HepG2 (cell line): ENCODE measurements at regions not wholly inside any gene's neighbourhood (a gene's known extent, or its start where the extent isn't known, plus 50 kb on each side); places are given as distances from the start of the nearest gene placed in this dataset.

Source experiments
- ATAC-seq: fragments of 200-7000 bp; cut with Tn5 transposase; 3 replicates; pipeline ENCODE4 v1.9.1; 2020; ENCODE audit warnings: mild to moderate bottlenecking, moderate library complexity
- BruUV-seq: library from RNA; stranded (reverse); fragments of 400-500 nt; replicated peaks from 2 replicates; lab custom pipeline; 2021; lab: Mats Ljungman, UMichigan
- CTCF ChIA-PET: fragments of 300-600 bp; formaldehyde crosslinking; extraction: SDS; loops from one replicate; lab custom pipeline; 2021; ENCODE audit warnings: low total read pairs, inconsistent platforms, low intra/inter-chr PET ratio; lab: Yijun Ruan, JAX
- POLR2A ChIA-PET: fragments of 350-600 bp; sonication (Branson Sonifier 250); formaldehyde crosslinking; loops from one replicate; lab custom pipeline; 2020; ENCODE audit warnings: antibody characterized with exemption, inconsistent platforms; lab: Yijun Ruan, JAX
- DNase-seq: peaks from one replicate; pipeline ENCODE4 v3.0.0-alpha.2; 2015; ENCODE audit warnings: low spot score
- FAIRE-seq: peaks from 3 replicates; lab custom pipeline; 2011; peaks lifted over from hg19 to GRCh38; lab: Jason Lieb, UNC
- H2AFZ ChIP-seq: one replicate; pipeline ENCODE4 v1.6.1; 2011; ENCODE audit warnings: low read length, inconsistent platforms
- H3K27ac ChIP-seq: fragments of 300-600 bp; 3 replicates; pipeline ENCODE4 v1.8.0; 2011; ENCODE audit warnings: mixed run types, mild to moderate bottlenecking, mixed read lengths, low read length, inconsistent platforms; ENCODE audit not compliant: insufficient read depth; ENCODE audit errors: extremely low read length
- H3K27me3 ChIP-seq, 2 experiments: fragments of 200-600 bp in 1 of 2; 2 replicates in 1 of 2; 3 replicates in 1 of 2; pipeline versions ENCODE4 v1.6.0 to v1.8.0; 2011; ENCODE audit warnings: low read length in 2 of 2, mild to moderate bottlenecking in 2 of 2, moderate library complexity in 2 of 2, inconsistent platforms in 1 of 2; ENCODE audit not compliant: insufficient read depth in 2 of 2, control insufficient read depth in 1 of 2
- H3K36me3 ChIP-seq, 2 experiments: fragments of 200-600 bp in 1 of 2; replicated peaks in 1 of 2; 2 replicates in 1 of 2; 3 replicates in 1 of 2; pipeline versions ENCODE4 v1.5.1 to v1.8.0; 2011; ENCODE audit warnings: low read length in 2 of 2, inconsistent platforms in 1 of 2; ENCODE audit not compliant: insufficient read depth in 2 of 2, control insufficient read depth in 1 of 2
- H3K4me1 ChIP-seq: 2 replicates; pipeline ENCODE4 v1.5.1; 2012; ENCODE audit warnings: low read length, inconsistent platforms; ENCODE audit not compliant: insufficient read depth
- H3K4me2 ChIP-seq: 2 replicates; pipeline ENCODE4 v1.6.0; 2011; ENCODE audit warnings: low read depth, low read length, inconsistent platforms
- H3K4me3 ChIP-seq, 3 experiments: fragments of 200-600 bp in 1 of 3; sonication (generic), shearing (Covaris generic) in 1 of 3; replicated peaks in 1 of 3; 2 replicates each; pipeline ENCODE4 v1.5.1; 2011 to 2016; ENCODE audit warnings: low read length in 3 of 3, inconsistent platforms in 2 of 3, low read depth in 2 of 3, mild to moderate bottlenecking in 2 of 3, control low read depth in 1 of 3, mixed read lengths in 1 of 3; ENCODE audit not compliant: insufficient read depth in 1 of 3
- H3K79me2 ChIP-seq: one replicate; pipeline ENCODE4 v1.6.1; 2011; ENCODE audit warnings: low read length, inconsistent platforms; ENCODE audit not compliant: insufficient read depth
- H3K9ac ChIP-seq: 2 replicates; pipeline ENCODE4 v1.6.0; 2011; ENCODE audit warnings: mild to moderate bottlenecking, low read depth, low read length, inconsistent platforms; ENCODE audit not compliant: insufficient read depth
- H3K9me3 ChIP-seq: 2 replicates; pipeline ENCODE4 v1.5.1; 2012; ENCODE audit warnings: mild to moderate bottlenecking, low read length
- H4K20me1 ChIP-seq: 2 replicates; pipeline ENCODE4 v1.6.0; 2011; ENCODE audit warnings: inconsistent platforms, mild to moderate bottlenecking, low read length, moderate library complexity; ENCODE audit not compliant: insufficient read depth
- CTCF ChIP-seq: sonication (generic); formaldehyde crosslinking; IDR thresholded peaks from 2 replicates; pipeline ENCODE4 v1.5.0; 2020; ENCODE audit warnings: mild to moderate bottlenecking, missing genetic modification reagents, moderate library complexity
- RAD21 ChIP-seq: fragments of 450-650 bp; formaldehyde crosslinking; IDR thresholded peaks from 2 replicates; pipeline ENCODE4 v1.5.0; 2020; ENCODE audit warnings: mild to moderate bottlenecking
- STAG1 ChIP-seq: sonication (generic); formaldehyde crosslinking; IDR thresholded peaks from 2 replicates; pipeline ENCODE4 v1.4.0; 2020; ENCODE audit warnings: missing genetic modification reagents
- ZNF691 ChIP-seq: sonication (generic); formaldehyde crosslinking; IDR thresholded peaks from 2 replicates; pipeline ENCODE4 v1.4.0; 2020; ENCODE audit warnings: missing genetic modification reagents, low read depth, mild to moderate bottlenecking, borderline replicate concordance
- WGBS: methylation state at CpG from one replicate; pipeline ENCODE4 v1.1.6; 2017; ENCODE audit warnings: low lambda C conversion rate; 5-methylcytosine and 5-hydroxymethylcytosine counted together
- in situ Hi-C: cut with HindIII; loops from 2 replicates; pipeline ENCODE4 v1.10.0; 2017; ENCODE audit warnings: low pct_unique_long_range_greater_than_20kb; ENCODE audit not compliant: extremely low pct_ligation_motif_present
- intact Hi-C: fragments of 100-400 bp; cut with micrococcal nuclease; formaldehyde crosslinking; loops from one replicate; pipeline ENCODE4 v1.10.0; 2022; ENCODE audit not compliant: unreplicated experiment

GRCh38 chr15:25182736-25183445, 228.1 kb downstream of the SNRPN start:
- intact Hi-C loops (no loop called here), in situ Hi-C loops (no loop called here)
- Histone ChIP-seq H3K9ac (no peak overlapping the region), H3K27me3 (no peaks in the 10 kb centered on the region), H2AFZ (no peak overlapping the region), H4K20me1 (no peaks in the 10 kb centered on the region), H3K9me3 (peaks cover 99% of the 10 kb centered on the region), H3K79me2 (no peaks in the 10 kb centered on the region), H3K27ac (no peak overlapping the region), H3K4me3 (no peak overlapping the region), H3K36me3 (no peaks in the 10 kb centered on the region), H3K4me2 (no peak overlapping the region), H3K4me1 (no peaks in the 10 kb centered on the region)
- TF ChIP-seq CTCF (peak; percentile 43; the same call in 1 of the 2 replicates), STAG1 (CRISPR knock-in tag) (peak; percentile 50), ZNF691 (CRISPR knock-in tag) (no peak), RAD21 (CRISPR knock-in tag) (no peak)
- BruUV-seq: no TSS peak
- ATAC-seq (no peak), DNase-seq (no peak), FAIRE-seq (no peak)
- CTCF ChIA-PET: no interaction called here
- 49% methylated on average over 5 of the region's 14 CpGs for WGBS
- POLR2A ChIA-PET: no interaction called here
